ENCODE measurements at regions not wholly inside any gene's neighbourhood (a gene's known extent, or its start where the extent isn't known, plus 50 kb on each side); places are given as distances from the start of the nearest gene placed in this dataset.

DNA sequence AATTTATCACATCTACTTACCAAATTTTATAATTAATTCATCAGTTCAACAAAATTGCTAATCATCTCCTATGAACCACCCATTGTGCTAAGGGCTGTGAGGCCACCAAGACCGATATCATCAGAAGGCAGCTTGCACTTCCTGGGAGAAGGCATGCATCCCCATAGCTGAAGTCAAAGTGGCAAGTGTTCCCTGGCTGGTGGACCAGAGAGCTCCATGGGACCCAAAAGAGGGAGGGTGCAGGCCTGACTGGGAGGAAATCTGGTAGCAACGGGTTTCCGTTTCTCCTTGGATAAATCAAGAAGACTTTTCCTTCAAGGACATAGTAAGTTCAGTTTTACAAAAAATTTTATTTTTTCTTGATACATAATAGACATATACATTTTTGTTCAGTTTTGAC is 325.2 kb downstream of the FGF9 start:
- ATAC-seq = no peak
- Histone ChIP-seq H3K4me1 (ENCODE audit: control insufficient read depth, insufficient read depth, low read length) (no peaks in the 10 kb centered on the region), H3K4me3 (ENCODE audit: low read depth in 2 of 2, low read length in 2 of 2) (no peak overlapping the region), H3K27me3 (ENCODE audit: control insufficient read depth, insufficient read depth, low read length) (no peaks in the 10 kb centered on the region), H3K27ac (ENCODE audit: low read length) (no peak overlapping the region), H3K36me3 (ENCODE audit: control insufficient read depth, insufficient read depth, low read length) (no peaks in the 10 kb centered on the region), H3K9me3 (ENCODE audit: control insufficient read depth, insufficient read depth, low read depth, low read length) (no peaks in the 10 kb centered on the region)
- intact Hi-C loops (cut with micrococcal nuclease; ENCODE audit: unreplicated experiment) (no loop called here), in situ Hi-C loops (cut with HindIII; ENCODE audit: low pct_unique_long_range_greater_than_20kb, low sequenced_read_pairs) (no loop called here)
- CTCF ChIA-PET = no interaction called here
- no peak for DNase-seq (ENCODE audit: low read depth, low spot score)
- POLR2A ChIA-PET = no interaction called here
- TF ChIP-seq TCF7L2 (IDR thresholded peaks at IDR 0.05; ENCODE audit: low read depth, low read length) (no peak), REST (IDR thresholded peaks at IDR 0.05; ENCODE audit: insufficient read depth in 1 of 2, low read depth in 2 of 2, low read length in 1 of 2) (no peak), SIN3A (IDR thresholded peaks at IDR 0.05; ENCODE audit: borderline replicate concordance, insufficient read depth, low read depth, low read length) (no peak), POLR2AphosphoS5 (IDR thresholded peaks at IDR 0.05; ENCODE audit: low read depth, low read length) (no peak)
- TF ChIP-seq, protein P1, sequence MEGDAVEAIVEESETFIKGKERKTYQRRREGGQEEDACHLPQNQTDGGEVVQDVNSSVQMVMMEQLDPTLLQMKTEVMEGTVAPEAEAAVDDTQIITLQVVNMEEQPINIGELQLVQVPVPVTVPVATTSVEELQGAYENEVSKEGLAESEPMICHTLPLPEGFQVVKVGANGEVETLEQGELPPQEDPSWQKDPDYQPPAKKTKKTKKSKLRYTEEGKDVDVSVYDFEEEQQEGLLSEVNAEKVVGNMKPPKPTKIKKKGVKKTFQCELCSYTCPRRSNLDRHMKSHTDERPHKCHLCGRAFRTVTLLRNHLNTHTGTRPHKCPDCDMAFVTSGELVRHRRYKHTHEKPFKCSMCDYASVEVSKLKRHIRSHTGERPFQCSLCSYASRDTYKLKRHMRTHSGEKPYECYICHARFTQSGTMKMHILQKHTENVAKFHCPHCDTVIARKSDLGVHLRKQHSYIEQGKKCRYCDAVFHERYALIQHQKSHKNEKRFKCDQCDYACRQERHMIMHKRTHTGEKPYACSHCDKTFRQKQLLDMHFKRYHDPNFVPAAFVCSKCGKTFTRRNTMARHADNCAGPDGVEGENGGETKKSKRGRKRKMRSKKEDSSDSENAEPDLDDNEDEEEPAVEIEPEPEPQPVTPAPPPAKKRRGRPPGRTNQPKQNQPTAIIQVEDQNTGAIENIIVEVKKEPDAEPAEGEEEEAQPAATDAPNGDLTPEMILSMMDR (IDR thresholded peaks at IDR 0.05) = no peak
- no TSS peak for BruUV-seq (replicated peaks)

DNA sequence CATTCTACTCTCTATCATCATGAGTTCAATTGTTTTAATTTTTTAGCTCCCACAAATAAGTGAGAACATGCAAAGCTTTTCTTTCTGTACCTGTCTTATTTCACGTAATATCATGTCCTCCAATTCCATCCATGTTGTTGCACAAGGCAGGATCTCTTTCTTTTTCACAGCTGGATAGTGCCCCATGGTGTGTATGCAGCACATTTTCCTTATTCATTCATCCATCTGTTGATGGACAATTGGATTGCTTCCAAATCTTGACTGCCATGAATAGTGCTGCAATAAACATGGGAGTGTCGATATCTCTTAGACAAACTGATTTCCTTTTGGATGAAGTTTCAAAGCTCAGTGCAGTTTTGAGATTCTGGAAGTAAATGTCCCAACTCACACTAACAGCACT is 326.9 kb downstream of the FGF9 start:
- no TSS peak for BruUV-seq (replicated peaks)
- Histone ChIP-seq H3K9me3 (ENCODE audit: control insufficient read depth, insufficient read depth, low read depth, low read length) (no peaks in the 10 kb centered on the region), H3K27me3 (ENCODE audit: control insufficient read depth, insufficient read depth, low read length) (no peaks in the 10 kb centered on the region), H3K27ac (ENCODE audit: low read length) (no peak overlapping the region), H3K4me3 (ENCODE audit: low read depth in 2 of 2, low read length in 2 of 2) (no peak overlapping the region), H3K4me1 (ENCODE audit: control insufficient read depth, insufficient read depth, low read length) (no peaks in the 10 kb centered on the region), H3K36me3 (ENCODE audit: control insufficient read depth, insufficient read depth, low read length) (no peaks in the 10 kb centered on the region)
- CTCF ChIA-PET = no interaction called here
- ATAC-seq = no peak
- in situ Hi-C loops (cut with HindIII; ENCODE audit: low pct_unique_long_range_greater_than_20kb, low sequenced_read_pairs) (no loop called here), intact Hi-C loops (cut with micrococcal nuclease; ENCODE audit: unreplicated experiment) (no loop called here)
- no peak for DNase-seq (ENCODE audit: low read depth, low spot score)
- POLR2A ChIA-PET = no interaction called here
- no peak for TF ChIP-seq SIN3A (IDR thresholded peaks at IDR 0.05; ENCODE audit: borderline replicate concordance, insufficient read depth, low read depth, low read length)
- TF ChIP-seq POLR2AphosphoS5 (IDR thresholded peaks at IDR 0.05; ENCODE audit: low read depth, low read length) = no peak
- TF ChIP-seq, protein P1 (IDR thresholded peaks at IDR 0.05) = no peak
- TF ChIP-seq TCF7L2 (IDR thresholded peaks at IDR 0.05; ENCODE audit: low read depth, low read length) = no peak
- TF ChIP-seq REST (IDR thresholded peaks at IDR 0.05; ENCODE audit: insufficient read depth in 1 of 2, low read depth in 2 of 2, low read length in 1 of 2) = no peak
